Hepatocyte (in vitro differentiated cells): ENCODE measurements at regions not wholly inside any gene's neighbourhood (a gene's known extent, or its start where the extent isn't known, plus 50 kb on each side); places are given as distances from the start of the nearest gene placed in this dataset.

ENCODE experiments used
- CTCF ChIP-seq: fragments of 200-600 bp; sonication (generic); IDR thresholded peaks from 2 replicates; pipeline ENCODE4 v1.5.1; 2016; ENCODE audit warnings: antibody characterized with exemption, mild to moderate bottlenecking; ENCODE audit not compliant: poor library complexity
- EZH2 ChIP-seq: fragments of 200-600 bp; sonication (generic); IDR thresholded peaks from 2 replicates; pipeline ENCODE4 v1.6.1; 2016; ENCODE audit warnings: antibody characterized with exemption, mild to moderate bottlenecking, borderline replicate concordance
- EZH2phosphoT487 ChIP-seq: fragments of 200-600 bp; sonication (generic); IDR thresholded peaks from one replicate; pipeline ENCODE4 v1.6.1; 2018; ENCODE audit warnings: antibody characterized with exemption, mild to moderate bottlenecking, low read depth, moderate library complexity; ENCODE audit not compliant: unreplicated experiment, severe bottlenecking

- TF ChIP-seq CTCF (no peak), EZH2 (no peak), EZH2phosphoT487 (no peak)
These were observed 63.2 kb upstream of the CAV2 start for GRCh38 chr7:116436305-116436826.
